ENCODE measurements at regions not wholly inside any gene's neighbourhood (a gene's known extent, or its start where the extent isn't known, plus 50 kb on each side); places are given as distances from the start of the nearest gene placed in this dataset.

GRCh38 chr2:83602753-83603152 is 856.3 kb downstream of the SUCLG1 start:
- DNase-seq = no peak

GRCh38 chr2:83596592-83597282 is 862.3 kb downstream of the SUCLG1 start:
- no peak for DNase-seq

GRCh38 chr2:83595926-83596325 is 863.2 kb downstream of the SUCLG1 start:
- no peak for DNase-seq

- no peak for DNase-seq
These were observed 863.9 kb downstream of the SUCLG1 start for GRCh38 chr2:83595121-83595690.

- no peak for DNase-seq
These were observed 864.6 kb downstream of the SUCLG1 start for GRCh38 chr2:83594241-83595120.

GRCh38 chr2:83587309-83587708 is 871.8 kb downstream of the SUCLG1 start:
- DNase-seq = no peak

- no peak for DNase-seq
These were observed 873.8 kb downstream of the SUCLG1 start for GRCh38 chr2:83585250-83585649.

- DNase-seq = no peak
These were observed 874.4 kb downstream of the SUCLG1 start for GRCh38 chr2:83584672-83585071.

GRCh38 chr2:83582589-83582988 is 876.5 kb downstream of the SUCLG1 start:
- DNase-seq = no peak

- DNase-seq = no peak
These were observed 879.6 kb downstream of the SUCLG1 start for GRCh38 chr2:83579507-83579906.

- no peak for DNase-seq
These were observed 880.7 kb downstream of the SUCLG1 start for GRCh38 chr2:83578405-83578804.

- no peak for DNase-seq
These were observed 884.5 kb downstream of the SUCLG1 start for GRCh38 chr2:83574614-83575013.

- DNase-seq = no peak
These were observed 886.0 kb downstream of the SUCLG1 start for GRCh38 chr2:83573060-83573459.

GRCh38 chr2:83572400-83572799 is 886.7 kb downstream of the SUCLG1 start:
- no peak for DNase-seq

- DNase-seq = no peak
These were observed 891.5 kb downstream of the SUCLG1 start for GRCh38 chr2:83567551-83567950.

GRCh38 chr2:83565626-83566025 is 893.5 kb downstream of the SUCLG1 start:
- DNase-seq = no peak

- DNase-seq = no peak
These were observed 893.9 kb downstream of the SUCLG1 start for GRCh38 chr2:83565181-83565580.

GRCh38 chr2:83561592-83561991 is 897.5 kb downstream of the SUCLG1 start:
- no peak for DNase-seq

- DNase-seq = no peak
These were observed 922.5 kb downstream of the SUCLG1 start for GRCh38 chr2:83536556-83536955.

- DNase-seq = no peak
These were observed 924.7 kb downstream of the SUCLG1 start for GRCh38 chr2:83534416-83534815.

GRCh38 chr2:83531206-83531826 is 927.8 kb downstream of the SUCLG1 start:
- no peak for DNase-seq

GRCh38 chr2:83528767-83529166 is 930.3 kb downstream of the SUCLG1 start:
- no peak for DNase-seq

GRCh38 chr2:83522891-83523493 is 936.1 kb downstream of the SUCLG1 start:
- DNase-seq = no peak
